Natural killer cell (primary cell): ENCODE measurements at regions not wholly inside any gene's neighbourhood (a gene's known extent, or its start where the extent isn't known, plus 50 kb on each side); places are given as distances from the start of the nearest gene placed in this dataset.

Experiments
- ATAC-seq, 3 donors: fragments of 150-1000 bp in 2 of 3; fragments of 200-7000 bp in 1 of 3; cut with Tn5 transposase; 1 replicate in 1 of 3; 2 replicates in 2 of 3; pipeline ENCODE4 v1.10.0; 2021; ENCODE audit warnings: mild to moderate bottlenecking in 2 of 3, moderate library complexity in 2 of 3
- DNase-seq, 2 donors: peaks; one replicate each; pipeline versions ENCODE4 v3.0.0 to v3.0.0-alpha.2; 2013 to 2021; ENCODE audit warnings: mixed read lengths in 1 of 2
- H3K27ac ChIP-seq: one replicate; pipeline ENCODE4 v1.5.1; 2013; ENCODE audit warnings: mild to moderate bottlenecking, low read length
- H3K27me3 ChIP-seq: one replicate; pipeline ENCODE4 v1.6.1; 2013; ENCODE audit warnings: low read length; ENCODE audit not compliant: control insufficient read depth, insufficient read depth
- H3K36me3 ChIP-seq: one replicate; pipeline ENCODE4 v1.6.1; 2013; ENCODE audit warnings: low read length; ENCODE audit not compliant: control insufficient read depth, insufficient read depth
- H3K4me1 ChIP-seq: one replicate; pipeline ENCODE4 v1.6.1; 2013; ENCODE audit warnings: low read length; ENCODE audit not compliant: control insufficient read depth, insufficient read depth
- H3K4me3 ChIP-seq: one replicate; pipeline ENCODE4 v1.5.1; 2013; ENCODE audit warnings: low read length
- H3K9me3 ChIP-seq: one replicate; pipeline ENCODE4 v1.6.1; 2013; ENCODE audit warnings: low read length; ENCODE audit not compliant: control insufficient read depth, insufficient read depth
- H3K27ac Mint-ChIP-seq, 2 donors: one replicate each; pipeline ENCODE4 v1.8.0; 2022; ENCODE audit warnings: mild to moderate bottlenecking in 2 of 2, mixed read lengths in 2 of 2, moderate library complexity in 1 of 2
- H3K27me3 Mint-ChIP-seq, 2 donors: one replicate each; pipeline ENCODE4 v1.8.0; 2022; ENCODE audit warnings: low read depth in 2 of 2, mixed read lengths in 2 of 2
- H3K36me3 Mint-ChIP-seq: one replicate; pipeline ENCODE4 v1.8.0; 2022; ENCODE audit warnings: mixed read lengths
- H3K4me1 Mint-ChIP-seq, 2 donors: one replicate each; pipeline ENCODE4 v1.8.0; 2022; ENCODE audit warnings: mixed read lengths in 2 of 2
- H3K4me3 Mint-ChIP-seq: one replicate; pipeline ENCODE4 v1.8.0; 2022; ENCODE audit warnings: mild to moderate bottlenecking, moderate library complexity, mixed read lengths
- H3K9me3 Mint-ChIP-seq, 2 donors: one replicate each; pipeline ENCODE4 v1.8.0; 2022; ENCODE audit warnings: mixed read lengths in 2 of 2
- CTCF ChIP-seq: fragments of 200-600 bp; IDR thresholded peaks from one replicate; pipeline ENCODE4 v1.8.0; 2022; ENCODE audit warnings: antibody characterized with exemption
- WGBS: methylation state at CpG from one replicate; pipeline ENCODE4 v1.1.7; 2013; ENCODE audit warnings: missing lambda C conversion rate; ENCODE audit not compliant: insufficient coverage; 5-methylcytosine and 5-hydroxymethylcytosine counted together
- intact Hi-C: fragments of 100-400 bp; cut with micrococcal nuclease; formaldehyde crosslinking; loops from one replicate; pipeline ENCODE4 v1.14.2; 2022

DNA sequence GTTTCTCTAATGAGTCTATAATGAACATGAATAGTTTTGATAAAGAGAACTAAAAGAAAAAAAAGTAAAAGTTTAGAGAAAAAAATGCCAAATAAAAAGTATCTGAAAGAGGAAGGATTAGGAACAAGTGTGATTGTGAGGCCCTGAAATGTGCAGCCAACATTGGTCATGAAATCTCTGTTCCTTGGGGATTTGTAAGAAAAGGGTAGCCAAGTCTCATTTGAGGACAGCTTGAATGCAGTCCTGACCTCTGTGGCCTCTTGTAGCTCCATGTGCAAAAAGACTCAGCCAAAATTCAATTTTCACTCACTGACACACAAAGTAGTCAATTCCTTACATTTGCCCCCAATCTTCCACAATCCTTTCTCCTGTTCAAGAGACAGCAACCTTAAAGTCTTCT is 167.9 kb downstream of the KLF12 start:
- Histone ChIP-seq H3K9me3 (no peaks in the 10 kb centered on the region), H3K36me3 (peaks cover 3% of the 10 kb centered on the region), H3K27me3 (no peaks in the 10 kb centered on the region), H3K4me3 (no peak overlapping the region), H3K4me1 (no peaks in the 10 kb centered on the region), H3K27ac (no peak overlapping the region)
- no peak overlapping the region for H3K4me3 Mint-ChIP-seq
- TF ChIP-seq CTCF = no peak
- intact Hi-C loops = no loop called here
- peaks cover 76 to 79% of the 10 kb centered on the region in 2 donors for H3K4me1 Mint-ChIP-seq
- DNase-seq = no peak
- H3K9me3 Mint-ChIP-seq = no peaks in the 10 kb centered on the region
- no peak for ATAC-seq
- no peaks in the 10 kb centered on the region for H3K36me3 Mint-ChIP-seq
- H3K27ac Mint-ChIP-seq = peak overlapping the region in 1 of 2 donors; percentile 62
- no peaks in the 10 kb centered on the region for H3K27me3 Mint-ChIP-seq

GRCh38 chr13:73962284-73962683 is 171.9 kb downstream of the KLF12 start:
- Mint-ChIP-seq H3K9me3 (no peaks in the 10 kb centered on the region), H3K27ac (peak overlapping the region in 1 of 2 donors; percentile 14), H3K4me1 (peaks cover 62 to 66% of the 10 kb centered on the region in 2 donors), H3K4me3 (peak overlapping the region; percentile 31), H3K36me3 (no peaks in the 10 kb centered on the region), H3K27me3 (no peaks in the 10 kb centered on the region)
- DNase-seq (no peak), ATAC-seq (no peak)
- Histone ChIP-seq H3K4me1 (no peaks in the 10 kb centered on the region), H3K36me3 (peaks cover 3% of the 10 kb centered on the region), H3K4me3 (no peak overlapping the region), H3K27ac (no peak overlapping the region), H3K9me3 (no peaks in the 10 kb centered on the region), H3K27me3 (no peaks in the 10 kb centered on the region)
- WGBS = 94% methylated on average over 4 of the region's 5 CpGs
- TF ChIP-seq CTCF = no peak
- intact Hi-C loops = no loop called here

- Histone ChIP-seq H3K4me3 (no peak overlapping the region), H3K9me3 (no peaks in the 10 kb centered on the region), H3K27ac (no peak overlapping the region), H3K36me3 (peaks cover 3% of the 10 kb centered on the region), H3K27me3 (no peaks in the 10 kb centered on the region), H3K4me1 (no peaks in the 10 kb centered on the region)
- ATAC-seq (peak in 1 of 3 donors; percentile 17), DNase-seq (no peak)
- Mint-ChIP-seq H3K4me3 (peak overlapping the region; percentile 14), H3K27ac (peak overlapping the region; percentile 25 to 67), H3K4me1 (peaks cover 59 to 65% of the 10 kb centered on the region in 2 donors), H3K36me3 (no peaks in the 10 kb centered on the region), H3K9me3 (no peaks in the 10 kb centered on the region), H3K27me3 (no peaks in the 10 kb centered on the region)
- no peak for TF ChIP-seq CTCF
- WGBS = 84% methylated on average over 4 of the region's 4 CpGs
- intact Hi-C loops = no loop called here
These were observed 173.0 kb downstream of the KLF12 start for GRCh38 chr13:73961181-73961580.

DNA sequence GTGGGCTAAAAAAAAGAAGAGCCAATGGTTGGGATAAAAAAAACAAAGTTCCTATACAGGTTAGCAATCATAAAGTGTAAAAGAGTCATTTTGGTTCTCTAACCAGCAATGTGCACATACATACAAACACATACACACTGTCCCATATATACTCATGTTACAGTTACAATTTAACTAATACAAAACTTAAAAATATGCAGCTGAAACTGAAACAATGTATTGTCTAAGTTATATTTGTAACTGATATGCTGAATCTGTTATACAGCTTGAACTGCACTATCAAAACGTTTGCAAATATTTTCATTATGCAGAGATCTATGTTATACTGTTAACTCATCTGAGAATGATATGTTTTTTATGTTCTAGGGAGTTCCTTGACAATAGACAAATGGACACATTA is 173.7 kb downstream of the KLF12 start:
- TF ChIP-seq CTCF = no peak
- no peaks in the 10 kb centered on the region for H3K27me3 Mint-ChIP-seq
- no peaks in the 10 kb centered on the region for H3K27me3 ChIP-seq
- H3K4me1 ChIP-seq = no peaks in the 10 kb centered on the region
- ATAC-seq (no peak), DNase-seq (no peak)
- H3K27ac ChIP-seq = no peak overlapping the region
- intact Hi-C loops = no loop called here
- H3K9me3 ChIP-seq = no peaks in the 10 kb centered on the region
- H3K36me3 ChIP-seq = peaks cover 3% of the 10 kb centered on the region
- H3K4me1 Mint-ChIP-seq = peaks cover 59 to 64% of the 10 kb centered on the region in 2 donors
- H3K27ac Mint-ChIP-seq = no peak overlapping the region
- H3K9me3 Mint-ChIP-seq = no peaks in the 10 kb centered on the region
- H3K36me3 Mint-ChIP-seq = no peaks in the 10 kb centered on the region
- no peak overlapping the region for H3K4me3 ChIP-seq
- no peak overlapping the region for H3K4me3 Mint-ChIP-seq
- no CpG with 5 or more reads among the region's 1 CpG for WGBS
